ENCODE measurements at regions not wholly inside any gene's neighbourhood (a gene's known extent, or its start where the extent isn't known, plus 50 kb on each side); places are given as distances from the start of the nearest gene placed in this dataset.

DNA sequence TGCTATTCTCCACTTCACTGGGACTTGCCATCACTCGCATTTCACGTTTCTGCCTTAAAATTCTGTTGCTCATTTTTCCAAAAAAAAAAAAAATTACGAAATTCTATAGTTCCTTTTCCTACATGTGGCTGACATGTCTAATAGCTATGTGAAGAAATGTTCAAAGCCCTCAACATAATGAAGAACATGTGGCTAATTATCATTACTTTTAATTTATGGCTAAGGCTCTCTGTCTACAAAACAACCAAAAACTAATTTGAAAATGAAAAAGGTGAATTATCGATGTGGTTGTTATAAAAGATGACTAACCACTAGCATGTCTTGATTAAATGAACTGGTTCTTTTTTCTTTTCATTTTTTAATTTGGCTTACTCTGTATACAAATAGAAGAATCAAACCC lies 940.0 kb downstream of the EFNB2 start:
- no peak for DNase-seq

- DNase-seq = no peak
Measured at GRCh38 chr13:105591277-105591676, 944.2 kb downstream of the EFNB2 start.

DNA sequence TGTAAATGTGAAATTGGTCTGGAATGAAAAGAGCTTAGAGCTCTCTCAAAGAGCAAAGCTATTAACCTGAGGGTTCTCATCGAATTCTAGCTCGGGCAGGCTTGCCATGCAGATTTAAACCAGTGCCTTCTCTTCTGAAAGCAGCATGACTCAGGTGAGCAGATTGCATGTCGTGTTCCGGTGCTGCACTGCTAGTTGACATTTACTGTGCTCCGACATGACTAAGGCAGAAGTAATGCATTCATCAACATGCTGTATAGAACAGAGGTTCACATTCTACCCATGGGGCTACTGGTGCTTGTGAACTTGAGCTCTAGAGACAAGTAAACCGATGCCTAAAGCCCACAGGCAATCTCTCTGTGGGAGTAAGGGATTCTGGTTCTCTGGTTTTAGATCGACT lies 947.7 kb downstream of the EFNB2 start:
- no peak for DNase-seq

- DNase-seq = peak in 1 of 3 experiments; percentile 42
Measured at GRCh38 chr13:105579821-105580710, 955.4 kb downstream of the EFNB2 start.

DNA sequence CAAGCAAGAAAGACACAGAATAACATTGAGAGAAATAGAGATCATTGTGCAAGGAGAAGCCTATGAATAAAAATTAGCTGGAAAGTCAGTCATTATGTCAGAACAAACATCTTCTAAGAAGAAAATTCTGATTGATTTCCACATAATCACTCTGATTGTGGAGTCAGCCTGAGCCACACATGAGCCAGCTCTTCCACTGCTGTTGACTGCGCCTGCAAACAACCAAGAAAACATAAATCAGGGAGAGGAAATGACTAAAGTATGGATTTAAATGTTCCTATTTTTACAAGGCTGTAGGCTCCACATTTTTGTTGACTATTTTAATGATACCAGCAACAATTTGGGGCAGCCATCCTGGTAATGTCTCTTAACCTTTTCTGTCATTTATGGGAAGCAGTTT lies 962.3 kb downstream of the EFNB2 start:
- no peak for DNase-seq

- no peak for DNase-seq
Measured at GRCh38 chr13:105572401-105572800, 963.1 kb downstream of the EFNB2 start.

DNA sequence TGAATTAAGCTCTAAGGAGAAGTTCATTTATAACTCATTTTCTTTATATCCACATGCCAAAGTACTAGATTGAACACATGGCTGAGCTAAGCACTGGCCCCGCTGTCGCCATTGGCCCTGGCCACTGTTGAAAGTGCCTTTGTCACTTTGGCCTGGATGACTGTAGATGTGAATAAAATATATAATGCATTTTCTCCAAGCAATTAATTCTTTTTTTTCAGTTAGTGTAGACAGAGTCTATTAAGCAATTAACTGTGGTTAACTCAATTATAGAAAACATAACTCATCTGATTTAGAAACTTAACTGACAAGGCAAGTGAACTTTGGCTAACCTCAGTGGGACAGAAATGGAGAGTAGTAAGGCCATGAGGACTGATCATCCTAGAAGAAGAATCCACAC lies 965.6 kb downstream of the EFNB2 start:
- peak in 1 of 3 experiments; percentile 22 for DNase-seq

DNA sequence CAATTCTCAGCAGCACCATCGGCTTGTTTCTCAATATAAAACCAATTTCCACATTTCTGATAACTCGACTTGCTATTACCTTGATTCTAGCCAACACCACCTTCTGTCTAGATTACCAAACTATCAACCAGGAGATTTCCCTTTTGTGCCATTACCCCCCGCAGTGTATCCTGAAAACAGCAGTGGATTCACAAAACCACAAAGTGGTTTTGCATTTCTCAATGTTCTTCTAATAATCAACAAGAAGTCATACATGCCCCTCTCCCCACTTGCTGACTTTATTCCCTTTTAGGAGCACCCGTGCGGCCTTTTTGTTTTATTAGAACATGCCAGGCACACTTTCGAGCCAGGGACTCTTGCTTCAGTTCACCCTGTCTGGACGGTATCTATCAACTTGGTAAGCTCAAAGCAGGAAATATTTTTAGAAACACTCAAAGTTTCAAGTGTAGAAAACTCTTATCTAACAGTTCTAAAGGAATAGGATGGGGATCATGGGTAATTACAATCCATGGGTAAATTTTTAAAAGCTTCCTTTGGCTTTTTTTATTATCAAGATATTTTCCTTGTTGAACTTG lies 967.4 kb downstream of the EFNB2 start:
- no peak for DNase-seq

DNA sequence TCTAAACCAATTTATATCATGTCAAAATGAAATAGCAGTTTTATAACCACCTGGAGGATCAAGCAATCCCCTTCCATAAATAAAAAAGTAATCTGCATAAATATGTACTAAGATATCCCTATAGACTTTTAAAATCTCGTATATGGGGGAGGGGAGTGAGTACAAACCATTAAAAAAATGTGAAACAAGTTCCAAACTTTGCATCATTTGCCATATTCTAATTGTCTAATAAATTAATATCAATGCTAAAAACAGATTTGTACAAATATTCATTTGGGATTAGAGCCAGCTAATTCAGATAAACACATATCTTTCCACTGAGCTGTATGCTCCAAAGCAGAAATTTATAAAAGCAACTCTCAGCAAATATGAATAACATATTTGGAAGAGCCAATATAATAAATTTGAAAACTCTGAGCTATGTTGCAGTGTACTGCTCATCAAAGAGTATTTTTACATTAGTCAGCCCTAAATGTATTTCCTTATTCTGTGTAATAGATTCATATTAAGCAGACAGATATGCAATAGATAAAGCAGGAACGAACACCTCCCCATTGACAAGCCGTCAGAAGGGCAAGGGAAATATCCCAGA lies 970.2 kb downstream of the EFNB2 start:
- no peak for DNase-seq

GRCh38 chr13:105552078-105552477 lies 983.4 kb downstream of the EFNB2 start:
- DNase-seq = no peak

GRCh38 chr13:105547851-105548250 lies 987.6 kb downstream of the EFNB2 start:
- DNase-seq = no peak

DNA sequence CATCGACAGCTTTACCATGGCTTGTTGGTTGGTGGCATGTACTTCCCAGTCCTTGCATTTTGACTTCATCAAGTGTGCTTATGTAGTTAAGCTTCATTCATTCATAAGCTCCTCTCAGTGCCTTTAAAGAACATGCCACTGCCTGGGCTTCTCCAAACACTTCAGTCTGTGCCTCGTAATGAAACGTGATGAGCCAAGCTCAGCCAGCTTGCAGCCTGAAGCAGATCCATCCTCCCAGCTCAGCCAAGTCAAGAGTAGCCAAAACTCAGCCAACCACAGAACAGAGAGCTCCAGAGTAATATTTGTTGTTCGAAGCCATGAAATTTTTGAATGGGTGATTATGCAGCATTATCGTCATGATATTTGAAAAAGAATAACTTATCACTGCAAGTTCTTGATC lies 989.7 kb downstream of the EFNB2 start:
- DNase-seq = no peak

GRCh38 chr13:105543742-105544141 lies 991.7 kb downstream of the EFNB2 start:
- no peak for DNase-seq

DNA sequence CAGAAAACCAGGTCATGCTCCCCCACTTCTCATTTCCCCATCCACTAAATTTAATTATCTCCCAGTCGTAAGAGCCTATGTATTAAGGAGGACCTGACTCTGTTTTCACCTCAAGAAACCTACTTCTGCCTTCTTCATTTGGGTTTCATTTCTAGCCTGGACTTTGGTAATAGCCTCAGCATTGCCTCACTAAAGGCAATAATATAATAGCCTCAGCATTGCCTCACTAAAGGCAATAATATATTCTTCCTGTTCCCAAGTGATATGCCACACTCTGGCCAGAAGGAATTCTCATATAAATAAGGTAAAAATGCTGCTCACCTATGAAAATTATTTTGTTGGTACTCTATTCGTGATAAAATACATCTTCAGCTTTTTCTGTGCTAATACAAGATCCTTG lies 993.9 kb downstream of the EFNB2 start:
- DNase-seq = no peak

DNA sequence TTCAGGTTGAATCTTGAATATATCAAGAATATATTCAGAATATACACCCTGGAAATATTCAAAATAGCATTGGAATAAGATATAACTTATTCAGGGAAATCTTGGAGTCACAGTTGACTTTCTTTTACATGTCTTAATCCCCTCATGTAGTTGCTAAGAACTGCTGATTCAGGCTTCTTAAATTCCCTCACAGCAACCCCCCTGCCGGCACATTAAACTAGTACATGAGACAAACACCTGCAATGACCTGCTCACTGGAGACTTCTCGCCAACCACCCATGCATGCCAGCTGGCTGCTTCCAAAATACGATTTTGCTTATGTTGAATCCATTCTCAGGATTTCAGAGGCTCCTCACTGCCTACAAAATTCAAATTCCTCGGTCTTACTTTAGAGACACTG lies 997.1 kb downstream of the EFNB2 start:
- no peak for DNase-seq

DNA sequence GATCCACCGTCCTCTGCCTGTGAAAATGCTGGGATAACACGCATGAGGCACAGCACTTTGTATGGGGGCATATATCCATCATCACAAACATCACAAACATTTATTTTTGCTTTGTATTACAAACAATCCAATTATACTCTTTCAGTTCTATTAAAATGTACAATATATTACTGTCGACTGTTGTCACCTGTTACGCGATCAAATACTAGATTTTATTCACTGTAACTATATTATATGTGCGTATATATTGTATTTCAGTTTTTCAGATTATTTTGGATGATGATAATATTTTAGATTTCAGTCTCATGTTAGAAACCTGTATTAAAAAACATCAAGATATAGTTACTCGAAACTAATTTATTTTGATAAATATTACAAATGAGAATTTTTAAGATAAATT lies 998.3 kb downstream of the EFNB2 start:
- no peak for DNase-seq

GRCh38 chr13:105530468-105530867 lies 1005.0 kb downstream of the EFNB2 start:
- DNase-seq = no peak

GRCh38 chr13:105527127-105527526 lies 1008.3 kb downstream of the EFNB2 start:
- no peak for DNase-seq

- no peak for DNase-seq
Measured at GRCh38 chr13:105519771-105520170, 1015.7 kb downstream of the EFNB2 start.

- DNase-seq = no peak
Measured at GRCh38 chr13:105518086-105518485, 1017.4 kb downstream of the EFNB2 start.

DNA sequence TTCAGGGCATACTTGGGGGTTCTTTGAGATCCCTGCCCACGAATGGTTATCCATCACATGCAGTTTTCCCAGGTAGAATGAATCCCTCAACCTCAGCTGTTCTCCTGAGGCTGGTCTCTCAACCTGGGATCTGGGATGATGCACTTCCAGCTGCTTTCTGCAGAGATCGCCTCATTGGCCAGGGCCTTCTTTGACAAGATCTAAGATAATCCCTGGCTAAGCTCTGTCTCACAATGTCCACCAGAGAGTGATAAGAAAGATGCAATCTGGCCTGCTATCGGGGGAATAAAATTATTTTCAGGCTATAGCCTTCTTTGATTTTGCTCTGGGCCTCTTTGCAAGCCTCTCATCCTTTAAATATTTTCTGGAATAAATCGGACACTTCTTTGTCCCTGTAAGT lies 1021.1 kb downstream of the EFNB2 start:
- DNase-seq = no peak

- no peak for DNase-seq
Measured at GRCh38 chr13:105513448-105513847, 1022.0 kb downstream of the EFNB2 start.

GRCh38 chr13:105509981-105510762 lies 1025.3 kb downstream of the EFNB2 start:
- no peak for DNase-seq

Data from NCI-H1417 (cell line).